ENCODE measurements at regions not wholly inside any gene's neighbourhood (a gene's known extent, or its start where the extent isn't known, plus 50 kb on each side); places are given as distances from the start of the nearest gene placed in this dataset.

DNA sequence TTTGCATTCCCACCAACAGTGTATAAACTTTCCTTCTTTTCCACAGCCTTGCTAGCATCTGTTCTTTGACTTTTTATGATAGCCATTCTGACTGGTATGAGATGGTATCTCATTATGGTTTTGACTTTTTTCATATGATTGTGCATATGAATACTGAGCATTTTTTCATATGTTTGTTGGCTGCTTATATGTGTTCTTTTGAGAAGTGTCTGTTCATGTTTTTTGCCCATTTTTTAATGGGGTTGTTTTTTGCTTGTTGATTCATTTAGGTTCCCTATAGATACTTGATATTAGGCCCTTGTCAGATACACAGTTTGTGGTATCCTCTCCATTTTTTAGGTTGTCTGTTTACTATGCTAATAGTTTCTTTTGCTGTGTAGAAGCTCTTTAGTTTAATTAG is 185.8 kb upstream of the SPAG17 start:
- TF ChIP-seq CTCF (IDR thresholded peaks at IDR 0.05), result no peak
- H3K27me3 ChIP-seq (ENCODE audit: low read depth), result peaks cover 4% of the 10 kb centered on the region
- no peaks in the 10 kb centered on the region for H3K36me3 ChIP-seq
- intact Hi-C loops (cut with DNase I), result no loop called here
- no peaks in the 10 kb centered on the region for H3K4me1 ChIP-seq
- H3K9me3 ChIP-seq, result peaks cover 29% of the 10 kb centered on the region
- H3K27ac ChIP-seq, result no peak overlapping the region
- no peak overlapping the region for H3K4me3 ChIP-seq
- no peak for DNase-seq
- ATAC-seq, result no peak

GRCh38 chr1:118366286-118366685 is 181.3 kb upstream of the SPAG17 start:
- no peaks in the 10 kb centered on the region for H3K36me3 ChIP-seq
- no peak overlapping the region for H3K4me3 ChIP-seq
- DNase-seq (no peak), ATAC-seq (no peak)
- no peaks in the 10 kb centered on the region for H3K4me1 ChIP-seq
- H3K27ac ChIP-seq, result no peak overlapping the region
- no peak for TF ChIP-seq CTCF (IDR thresholded peaks at IDR 0.05)
- H3K9me3 ChIP-seq, result peaks cover 28% of the 10 kb centered on the region
- no peaks in the 10 kb centered on the region for H3K27me3 ChIP-seq (ENCODE audit: low read depth)
- intact Hi-C loops (cut with DNase I), result no loop called here

GRCh38 chr1:118364882-118365281 is 179.9 kb upstream of the SPAG17 start:
- intact Hi-C loops (cut with DNase I), result no loop called here
- peaks cover 28% of the 10 kb centered on the region for H3K9me3 ChIP-seq
- H3K27me3 ChIP-seq (ENCODE audit: low read depth), result no peaks in the 10 kb centered on the region
- DNase-seq (no peak), ATAC-seq (no peak)
- H3K27ac ChIP-seq, result no peak overlapping the region
- TF ChIP-seq CTCF (IDR thresholded peaks at IDR 0.05), result no peak
- H3K4me3 ChIP-seq, result no peak overlapping the region
- H3K36me3 ChIP-seq, result no peaks in the 10 kb centered on the region
- H3K4me1 ChIP-seq, result no peaks in the 10 kb centered on the region

DNA sequence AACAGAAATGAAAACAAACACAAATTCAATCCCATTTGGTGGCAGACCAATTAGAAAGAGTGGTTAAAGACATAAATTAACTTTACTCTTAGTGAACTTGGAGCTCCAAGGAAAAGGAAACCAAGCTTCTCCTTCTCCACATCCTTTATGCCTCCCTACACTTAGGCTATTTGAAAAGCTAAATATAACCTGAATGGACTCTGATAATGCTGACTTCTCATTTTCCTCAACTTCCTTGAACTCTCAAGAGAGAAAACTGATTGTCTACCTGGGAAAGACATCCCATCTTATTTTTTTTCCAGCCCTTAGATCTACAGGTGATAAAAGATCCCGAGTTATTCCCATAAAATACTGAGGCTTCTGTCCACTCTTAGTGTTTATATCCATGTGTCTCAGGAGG is 178.4 kb upstream of the SPAG17 start:
- ATAC-seq (no peak), DNase-seq (no peak)
- Histone ChIP-seq H3K4me3 (no peak overlapping the region), H3K36me3 (no peaks in the 10 kb centered on the region), H3K27ac (no peak overlapping the region), H3K9me3 (peaks cover 28% of the 10 kb centered on the region), H3K27me3 (ENCODE audit: low read depth) (no peaks in the 10 kb centered on the region), H3K4me1 (no peaks in the 10 kb centered on the region)
- no peak for TF ChIP-seq CTCF (IDR thresholded peaks at IDR 0.05)
- intact Hi-C loops (cut with DNase I), result no loop called here

- Histone ChIP-seq H3K4me3 (no peak overlapping the region), H3K9me3 (peaks cover 32% of the 10 kb centered on the region), H3K4me1 (no peaks in the 10 kb centered on the region), H3K36me3 (no peaks in the 10 kb centered on the region), H3K27ac (no peak overlapping the region), H3K27me3 (ENCODE audit: low read depth) (no peaks in the 10 kb centered on the region)
- DNase-seq (no peak), ATAC-seq (no peak)
- TF ChIP-seq CTCF (IDR thresholded peaks at IDR 0.05), result no peak
- intact Hi-C loops (cut with DNase I), result no loop called here
Observed at GRCh38 chr1:118360817-118361216, 175.8 kb upstream of the SPAG17 start.

DNA sequence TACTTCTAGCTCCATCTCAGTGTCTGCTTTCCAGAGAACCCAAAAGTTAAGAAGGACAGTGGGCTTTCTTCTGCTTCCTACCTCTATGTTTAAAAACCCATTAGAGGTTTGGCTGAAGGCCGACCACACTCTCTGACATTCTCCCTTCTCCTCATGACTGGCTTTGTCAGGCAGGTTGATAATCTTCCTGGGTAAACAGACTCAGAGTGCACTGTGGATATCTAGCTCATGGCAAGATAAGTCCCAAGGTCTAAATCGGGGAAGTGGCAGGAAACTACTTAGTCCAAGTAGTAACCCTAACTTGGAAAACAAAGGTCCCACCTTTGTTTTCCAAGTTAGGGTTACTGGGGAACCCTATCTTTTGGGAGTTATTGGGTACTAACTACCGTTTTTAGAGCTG is 161.9 kb upstream of the SPAG17 start:
- intact Hi-C loops (cut with DNase I), result no loop called here
- ATAC-seq (no peak), DNase-seq (no peak)
- Histone ChIP-seq H3K4me3 (no peak overlapping the region), H3K27me3 (ENCODE audit: low read depth) (no peaks in the 10 kb centered on the region), H3K27ac (no peak overlapping the region), H3K9me3 (no peaks in the 10 kb centered on the region), H3K36me3 (no peaks in the 10 kb centered on the region), H3K4me1 (no peaks in the 10 kb centered on the region)
- TF ChIP-seq CTCF (IDR thresholded peaks at IDR 0.05), result no peak

Data from lower lobe of right lung (tissue), 2 donors.